HG02870 (cell line): ENCODE measurements at regions not wholly inside any gene's neighbourhood (a gene's known extent, or its start where the extent isn't known, plus 50 kb on each side); places are given as distances from the start of the nearest gene placed in this dataset.
"Not testable (repeated sequence)": the region's sequence is repeated elsewhere in the genome, so short reads cannot be mapped to it uniquely, and the experiment has no call there.

Experiments used
- ATAC-seq: cut with Tn5 transposase; IDR thresholded peaks from one replicate; pipeline ENCODE4 v1.9.1; 2021; ENCODE audit warnings: mild to moderate bottlenecking, moderate library complexity; ENCODE audit not compliant: unreplicated experiment

- ATAC-seq: no peak
These were observed 284.3 kb upstream of the MDGA2 start for GRCh38 chr14:47959740-47960139.

DNA sequence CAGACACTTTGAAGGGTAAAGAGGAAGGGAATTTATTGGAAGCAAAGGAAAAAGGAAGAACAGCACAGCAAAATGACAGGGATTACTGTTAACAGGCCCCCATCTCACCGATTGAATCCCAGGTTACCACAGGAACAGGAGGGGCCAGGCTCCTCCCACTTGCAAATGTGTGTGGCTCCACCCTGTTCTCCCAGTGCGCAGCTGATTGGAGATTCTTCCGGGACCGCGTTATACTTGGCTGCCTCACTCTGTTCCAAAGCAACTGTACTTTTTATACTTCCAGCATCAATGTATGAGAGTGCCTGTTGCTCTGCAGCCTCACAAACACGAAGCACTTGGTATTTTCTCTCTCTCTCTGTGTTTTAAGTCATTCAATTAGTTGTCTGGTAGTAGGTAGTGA lies 273.6 kb upstream of the MDGA2 start:
- ATAC-seq: no peak

GRCh38 chr14:47935332-47935731 lies 259.9 kb upstream of the MDGA2 start:
- ATAC-seq: no peak

GRCh38 chr14:47929334-47929733 lies 253.9 kb upstream of the MDGA2 start:
- peak; percentile 86 for ATAC-seq

GRCh38 chr14:47921133-47921532 lies 245.7 kb upstream of the MDGA2 start:
- ATAC-seq: no peak

GRCh38 chr14:47919997-47920396 lies 244.6 kb upstream of the MDGA2 start:
- ATAC-seq: no peak

DNA sequence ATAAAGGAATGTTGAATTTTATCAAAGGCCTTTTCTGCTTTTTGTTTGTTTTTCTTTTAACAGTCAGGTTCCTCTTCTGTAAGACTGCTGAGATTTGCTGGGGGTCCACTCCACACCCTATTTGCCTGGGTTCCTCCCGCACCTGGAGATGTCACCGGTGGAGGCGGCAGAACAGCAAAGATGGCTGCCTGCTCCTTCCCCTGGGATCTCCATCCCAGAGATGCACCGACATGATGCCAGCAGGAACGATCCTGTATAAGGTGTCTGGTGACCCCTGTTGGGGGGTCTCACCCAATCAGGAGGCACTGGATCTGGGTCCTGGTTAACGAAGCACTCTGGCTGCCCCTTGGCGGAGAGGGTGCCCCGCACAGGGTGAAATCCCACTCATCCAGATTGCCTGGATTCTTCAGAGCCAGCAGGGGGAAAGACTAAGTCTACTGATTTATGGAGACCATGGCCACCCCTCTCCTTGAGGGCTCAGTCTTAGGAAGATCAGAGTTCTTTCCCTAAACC lies 244.0 kb upstream of the MDGA2 start:
- ATAC-seq: no peak

DNA sequence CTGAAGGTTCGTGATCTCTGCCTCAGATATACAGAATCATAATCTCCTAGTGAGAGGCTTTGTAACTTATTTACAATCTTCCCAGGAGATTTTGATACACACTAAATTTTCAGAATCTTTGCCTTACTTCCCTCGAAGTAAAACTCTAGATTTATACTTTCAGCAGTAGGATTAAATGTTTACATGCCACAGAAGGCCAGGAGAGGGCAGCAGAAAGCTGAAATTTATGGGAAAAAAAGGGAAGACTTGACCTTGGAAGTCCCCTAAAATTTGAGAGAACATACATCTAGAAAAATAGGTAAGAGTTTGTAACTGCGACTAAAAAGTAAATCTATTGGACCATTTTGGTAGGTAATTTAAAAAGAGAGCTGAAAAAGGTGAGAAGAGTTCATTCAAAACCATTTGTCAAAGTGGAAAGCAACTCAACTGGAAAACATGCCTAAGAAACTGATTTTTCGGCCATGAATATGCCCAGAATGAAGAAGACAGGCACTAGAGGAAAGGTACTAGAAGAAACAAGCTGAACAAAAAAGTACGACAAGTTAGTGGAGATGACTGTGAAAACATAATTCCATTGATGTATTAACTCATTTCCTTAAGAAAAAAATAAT lies 242.0 kb upstream of the MDGA2 start:
- ATAC-seq: no peak

- not testable (repeated sequence) for ATAC-seq
These were observed 225.7 kb upstream of the MDGA2 start for GRCh38 chr14:47901141-47901540.

GRCh38 chr14:47899685-47900084 lies 224.3 kb upstream of the MDGA2 start:
- ATAC-seq: no peak

DNA sequence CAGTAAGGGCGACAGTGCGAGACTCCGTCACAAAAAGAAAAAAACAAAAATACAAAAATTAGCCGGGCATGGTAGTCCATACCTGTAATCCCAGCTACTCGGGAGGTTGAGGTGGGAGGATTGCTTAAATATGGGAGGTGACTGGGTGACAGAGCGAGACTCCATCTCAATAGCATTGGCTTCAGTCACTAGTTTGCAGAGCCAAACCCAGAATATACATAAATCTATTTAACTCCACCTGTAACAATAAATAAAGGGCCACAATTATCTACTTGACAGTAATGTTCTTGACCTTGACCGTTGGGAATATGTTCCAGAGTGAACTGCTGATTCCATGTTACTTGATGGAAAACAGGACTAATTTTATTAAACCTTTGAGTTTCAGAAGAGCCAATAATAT lies 198.9 kb upstream of the MDGA2 start:
- no peak for ATAC-seq

GRCh38 chr14:47872588-47872987 lies 197.2 kb upstream of the MDGA2 start:
- no peak for ATAC-seq

GRCh38 chr14:47863441-47863840 lies 188.0 kb upstream of the MDGA2 start:
- no peak for ATAC-seq

DNA sequence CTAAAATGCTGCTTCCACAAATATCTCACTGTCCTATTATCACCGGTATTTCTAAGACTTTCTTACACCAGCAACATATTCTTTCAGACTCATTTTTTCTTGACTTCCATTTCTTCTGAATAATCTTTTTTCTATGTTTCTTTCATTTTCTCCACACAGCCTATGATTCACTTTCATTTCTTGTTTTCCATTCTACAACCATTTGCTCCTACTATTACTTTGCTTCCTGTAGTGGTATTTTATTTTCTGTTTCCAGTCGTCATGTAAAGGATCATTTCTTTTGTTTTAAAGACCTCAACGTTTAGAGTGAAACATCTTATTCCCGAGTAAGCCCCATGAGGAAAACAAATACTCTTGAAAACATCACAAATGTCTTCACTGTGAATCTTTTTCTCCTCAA lies 182.2 kb upstream of the MDGA2 start:
- no peak for ATAC-seq

DNA sequence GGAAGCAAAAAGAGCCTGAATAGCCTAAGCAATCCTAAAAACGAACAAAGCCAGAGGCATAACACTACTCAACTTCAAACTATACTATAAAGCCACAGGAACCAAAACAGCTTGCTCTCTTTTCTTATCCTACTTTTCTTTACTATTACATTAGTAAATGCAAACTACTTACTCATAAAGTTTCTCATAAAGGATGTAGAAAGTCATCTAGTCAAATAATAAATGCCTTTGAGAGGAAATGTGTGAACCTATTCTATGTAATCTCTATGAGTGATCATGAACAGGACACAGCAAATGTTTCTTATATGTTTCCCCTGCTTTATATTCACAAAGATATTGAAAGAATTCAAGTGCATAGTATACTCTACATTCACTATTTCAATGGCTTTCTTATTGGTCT lies 176.9 kb upstream of the MDGA2 start:
- no peak for ATAC-seq

DNA sequence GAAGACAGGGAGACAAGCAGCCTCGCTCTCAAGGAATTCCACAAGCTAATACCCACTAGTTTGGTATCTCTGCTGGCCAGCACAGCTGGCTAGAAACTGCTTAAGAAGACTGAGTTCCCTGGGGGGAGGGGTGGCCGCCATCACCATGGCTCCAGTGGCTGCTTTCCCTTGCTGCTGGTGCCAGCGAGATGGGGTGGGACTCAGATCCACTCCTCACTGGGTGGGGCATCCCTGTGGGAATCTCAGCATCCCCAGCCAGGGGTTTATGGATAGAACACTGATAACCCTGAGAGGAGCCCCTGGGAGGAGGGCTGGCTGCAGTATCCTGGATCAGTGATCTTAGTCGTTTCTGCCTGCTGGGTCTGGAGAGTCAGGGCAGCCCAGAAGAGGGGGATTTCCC lies 170.6 kb upstream of the MDGA2 start:
- ATAC-seq: no peak

DNA sequence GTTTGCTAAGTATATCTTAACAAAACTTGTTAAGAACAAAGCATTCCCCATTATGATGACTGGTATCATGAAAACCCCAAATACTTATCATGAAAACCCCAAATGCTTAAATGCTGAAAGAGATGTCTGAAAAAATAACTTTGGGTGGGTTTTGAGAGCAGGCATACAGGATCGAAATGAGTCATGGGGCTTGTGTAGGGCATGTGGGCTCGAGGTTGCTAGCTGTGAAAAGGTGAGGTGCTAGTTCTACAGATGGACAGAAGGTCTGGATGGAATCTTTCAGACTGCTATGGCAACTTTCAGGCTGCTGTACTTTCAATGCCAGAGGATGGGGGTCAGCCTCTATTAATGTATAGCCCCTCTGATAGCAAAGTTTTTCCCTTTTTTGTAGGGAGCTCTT lies 167.8 kb upstream of the MDGA2 start:
- no peak for ATAC-seq

DNA sequence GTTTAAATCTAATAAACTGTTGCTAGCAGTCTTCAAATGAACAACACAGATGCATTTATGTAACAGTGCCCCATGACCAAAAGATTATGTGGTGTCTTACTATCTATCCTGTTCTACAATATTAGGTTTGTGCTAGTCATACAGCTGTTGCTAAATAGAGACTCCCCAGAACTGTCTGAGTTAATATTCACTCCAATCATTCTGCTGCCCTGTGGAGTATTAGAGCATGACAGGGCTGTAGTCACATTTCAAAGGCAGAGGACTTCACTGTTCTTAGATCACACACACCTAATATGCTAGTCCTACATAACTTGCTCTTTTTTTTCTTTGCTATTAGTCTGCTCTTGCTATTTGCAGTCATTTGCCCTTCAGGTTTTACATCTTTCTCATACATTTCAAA lies 157.6 kb upstream of the MDGA2 start:
- no peak for ATAC-seq

GRCh38 chr14:47826809-47827208 lies 151.4 kb upstream of the MDGA2 start:
- no peak for ATAC-seq

- no peak for ATAC-seq
These were observed 146.9 kb upstream of the MDGA2 start for GRCh38 chr14:47822326-47822725.

- ATAC-seq: no peak
These were observed 145.7 kb upstream of the MDGA2 start for GRCh38 chr14:47821135-47821534.

DNA sequence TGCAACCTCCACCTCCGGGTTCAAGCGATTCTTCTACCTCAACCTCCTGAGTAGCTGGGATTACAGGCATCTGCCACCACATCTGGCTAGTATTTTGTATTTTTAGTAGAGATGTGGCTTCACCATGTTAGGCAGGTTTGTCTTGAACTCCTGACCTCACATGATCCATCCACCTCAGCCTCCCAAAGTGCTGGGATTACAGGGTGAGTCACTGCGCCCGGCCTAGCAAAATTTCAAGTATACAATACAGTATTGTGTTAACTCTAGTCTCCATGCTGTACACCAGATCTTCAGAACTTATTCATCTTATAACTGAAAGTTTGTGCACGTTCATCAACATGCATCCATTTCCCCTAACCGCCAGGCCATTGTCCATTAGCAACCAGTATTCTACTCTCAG lies 115.1 kb upstream of the MDGA2 start:
- no peak for ATAC-seq

GRCh38 chr14:47785058-47785457 lies 109.7 kb upstream of the MDGA2 start:
- no peak for ATAC-seq
